PFSK-1 (cell line): ENCODE measurements at regions not wholly inside any gene's neighbourhood (a gene's known extent, or its start where the extent isn't known, plus 50 kb on each side); places are given as distances from the start of the nearest gene placed in this dataset.

Source experiments
- FOXP2 ChIP-seq: optimal IDR thresholded peaks from 2 replicates; pipeline ENCODE3; 2011; ENCODE audit warnings: borderline replicate concordance, control low read depth, inconsistent platforms; ENCODE audit not compliant: insufficient read depth; ENCODE audit errors: extremely low read length, extremely low read depth
- POLR2AphosphoS5 ChIP-seq: IDR thresholded peaks from 2 replicates; pipeline ENCODE4 v1.6.1; 2012; ENCODE audit warnings: low read depth, mild to moderate bottlenecking, control low read depth, low read length, moderate library complexity
- SIN3A ChIP-seq: IDR thresholded peaks from 2 replicates; pipeline ENCODE4 v1.6.1; 2012; ENCODE audit warnings: mild to moderate bottlenecking, low read length, moderate library complexity, borderline replicate concordance; ENCODE audit not compliant: insufficient read depth
- TAF1 ChIP-seq: IDR thresholded peaks from 2 replicates; pipeline ENCODE4 v1.6.1; 2012; ENCODE audit warnings: low read length, control low read depth, borderline replicate concordance; ENCODE audit not compliant: insufficient read depth
- TF ChIP-seq, protein P1 (sequence below), 2 experiments: IDR thresholded peaks; 2 replicates each; pipeline versions ENCODE4 v1.6.1 to v1.8.0; 2011 to 2012; ENCODE audit warnings: low read depth in 2 of 2, low read length in 2 of 2, control low read depth in 1 of 2, inconsistent platforms in 1 of 2, mild to moderate bottlenecking in 1 of 2, moderate library complexity in 1 of 2; ENCODE audit not compliant: insufficient read depth in 1 of 2

DNA sequence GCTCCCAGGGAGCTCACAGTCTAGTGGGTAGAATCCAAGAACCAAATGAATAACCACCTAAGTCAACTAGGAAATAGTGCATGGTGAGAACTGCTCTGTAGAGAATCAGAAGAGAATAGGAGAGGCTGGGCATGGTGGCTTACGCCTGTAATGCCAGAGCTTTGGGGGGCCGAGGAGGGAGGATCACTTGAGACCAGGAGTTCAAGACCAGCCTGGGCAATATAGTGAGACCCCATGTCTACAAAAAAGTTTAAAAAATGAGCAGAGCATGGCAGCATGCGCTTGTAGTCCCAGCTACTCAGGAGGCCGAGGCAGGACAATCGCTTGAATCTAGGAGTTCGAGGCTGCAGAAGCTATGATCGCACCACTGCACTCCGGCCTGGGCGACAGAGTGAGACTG is 122.3 kb upstream of the IRF2BP2 start:
- TF ChIP-seq FOXP2 (no peak), SIN3A (no peak), TAF1 (no peak), POLR2AphosphoS5 (no peak)
- TF ChIP-seq, protein P1, sequence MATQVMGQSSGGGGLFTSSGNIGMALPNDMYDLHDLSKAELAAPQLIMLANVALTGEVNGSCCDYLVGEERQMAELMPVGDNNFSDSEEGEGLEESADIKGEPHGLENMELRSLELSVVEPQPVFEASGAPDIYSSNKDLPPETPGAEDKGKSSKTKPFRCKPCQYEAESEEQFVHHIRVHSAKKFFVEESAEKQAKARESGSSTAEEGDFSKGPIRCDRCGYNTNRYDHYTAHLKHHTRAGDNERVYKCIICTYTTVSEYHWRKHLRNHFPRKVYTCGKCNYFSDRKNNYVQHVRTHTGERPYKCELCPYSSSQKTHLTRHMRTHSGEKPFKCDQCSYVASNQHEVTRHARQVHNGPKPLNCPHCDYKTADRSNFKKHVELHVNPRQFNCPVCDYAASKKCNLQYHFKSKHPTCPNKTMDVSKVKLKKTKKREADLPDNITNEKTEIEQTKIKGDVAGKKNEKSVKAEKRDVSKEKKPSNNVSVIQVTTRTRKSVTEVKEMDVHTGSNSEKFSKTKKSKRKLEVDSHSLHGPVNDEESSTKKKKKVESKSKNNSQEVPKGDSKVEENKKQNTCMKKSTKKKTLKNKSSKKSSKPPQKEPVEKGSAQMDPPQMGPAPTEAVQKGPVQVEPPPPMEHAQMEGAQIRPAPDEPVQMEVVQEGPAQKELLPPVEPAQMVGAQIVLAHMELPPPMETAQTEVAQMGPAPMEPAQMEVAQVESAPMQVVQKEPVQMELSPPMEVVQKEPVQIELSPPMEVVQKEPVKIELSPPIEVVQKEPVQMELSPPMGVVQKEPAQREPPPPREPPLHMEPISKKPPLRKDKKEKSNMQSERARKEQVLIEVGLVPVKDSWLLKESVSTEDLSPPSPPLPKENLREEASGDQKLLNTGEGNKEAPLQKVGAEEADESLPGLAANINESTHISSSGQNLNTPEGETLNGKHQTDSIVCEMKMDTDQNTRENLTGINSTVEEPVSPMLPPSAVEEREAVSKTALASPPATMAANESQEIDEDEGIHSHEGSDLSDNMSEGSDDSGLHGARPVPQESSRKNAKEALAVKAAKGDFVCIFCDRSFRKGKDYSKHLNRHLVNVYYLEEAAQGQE (IDR thresholded peaks at IDR 0.05; ENCODE audit: insufficient read depth in 1 of 2, low read depth in 2 of 2, low read length in 2 of 2), result no peak

DNA sequence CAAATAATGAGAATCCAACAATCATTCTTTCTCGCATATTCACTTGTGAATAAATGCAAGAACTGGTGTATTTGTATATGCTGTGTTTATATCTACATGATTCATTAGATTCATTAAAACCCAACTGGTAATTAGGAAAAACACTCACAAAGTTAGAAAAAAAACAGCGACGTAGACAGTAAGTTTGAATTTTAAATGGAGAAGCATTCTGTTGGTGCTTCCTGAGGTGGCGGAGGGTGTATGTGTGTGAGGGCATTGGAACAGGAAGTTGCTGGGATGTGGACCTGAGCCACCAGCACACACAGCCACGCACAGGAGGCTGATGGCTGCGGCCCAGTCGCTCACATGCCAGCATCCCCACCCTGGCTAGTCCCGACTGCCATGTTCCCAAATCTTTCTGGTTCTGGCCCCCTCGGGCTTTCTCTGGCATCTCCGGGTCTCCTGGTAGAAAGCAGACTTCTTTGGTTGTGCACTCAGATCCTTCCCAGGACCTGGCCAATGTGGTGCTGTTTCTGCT is 121.6 kb upstream of the IRF2BP2 start:
- TF ChIP-seq SIN3A, result no peak
- TF ChIP-seq TAF1, result no peak
- TF ChIP-seq, protein P1 (IDR thresholded peaks at IDR 0.05; ENCODE audit: insufficient read depth in 1 of 2, low read depth in 2 of 2, low read length in 2 of 2), result no peak

DNA sequence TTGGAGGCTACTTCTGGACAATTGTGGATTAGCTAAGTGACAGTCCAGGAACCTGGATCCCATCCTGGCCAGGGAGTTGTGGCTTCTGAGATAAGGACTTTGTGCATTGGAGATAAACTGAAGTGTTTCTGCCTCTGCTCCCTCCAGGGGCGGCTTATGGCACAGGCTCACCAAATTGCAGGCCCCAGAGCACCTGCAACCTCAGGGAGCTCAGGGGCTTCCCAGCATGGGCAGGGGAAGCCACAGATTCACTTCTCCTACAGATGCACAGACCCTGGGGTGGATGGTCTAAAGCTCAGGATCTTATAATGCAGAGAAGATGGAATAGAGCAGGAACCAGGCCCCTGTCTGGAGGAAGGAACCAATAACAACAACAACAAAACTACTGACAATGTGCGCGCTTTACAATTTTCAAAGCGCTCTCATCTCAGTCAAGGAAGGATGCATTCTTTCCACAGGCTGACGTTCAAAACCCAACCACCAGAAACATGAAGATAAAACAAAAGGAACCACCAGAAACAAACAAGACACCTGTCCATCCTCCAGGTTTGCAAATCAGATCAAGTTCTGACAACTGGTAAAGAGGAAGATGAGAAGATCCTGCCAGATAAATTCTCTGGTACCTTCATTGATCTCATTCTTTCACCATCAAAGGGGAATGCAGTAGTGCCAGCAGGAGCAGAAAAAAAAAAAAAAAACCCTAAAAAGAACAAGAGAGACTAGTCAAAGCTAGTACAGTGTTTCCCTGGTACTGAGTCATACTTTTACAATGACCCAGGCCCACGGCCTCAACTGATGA is 121.0 kb upstream of the IRF2BP2 start:
- no peak for TF ChIP-seq POLR2AphosphoS5
- no peak for TF ChIP-seq FOXP2

DNA sequence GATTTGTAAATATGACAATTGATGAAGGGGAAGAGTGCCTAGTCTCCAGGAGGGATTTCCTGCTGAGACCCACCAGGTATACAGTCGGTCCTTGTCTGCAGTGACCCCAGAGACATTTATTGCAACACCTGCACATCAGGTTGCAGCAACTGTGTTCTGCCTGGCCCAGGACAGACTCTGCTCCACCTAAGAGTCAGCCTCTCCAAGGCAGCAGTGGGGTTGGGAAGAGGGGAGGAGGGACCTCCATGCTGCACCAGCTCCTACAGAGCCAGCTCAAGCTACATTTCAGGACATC is 120.4 kb upstream of the IRF2BP2 start:
- TF ChIP-seq SIN3A (no peak), TAF1 (no peak), POLR2AphosphoS5 (no peak), FOXP2 (no peak)
- TF ChIP-seq, protein P1 (IDR thresholded peaks at IDR 0.05; ENCODE audit: insufficient read depth in 1 of 2, low read depth in 2 of 2, low read length in 2 of 2), result no peak

DNA sequence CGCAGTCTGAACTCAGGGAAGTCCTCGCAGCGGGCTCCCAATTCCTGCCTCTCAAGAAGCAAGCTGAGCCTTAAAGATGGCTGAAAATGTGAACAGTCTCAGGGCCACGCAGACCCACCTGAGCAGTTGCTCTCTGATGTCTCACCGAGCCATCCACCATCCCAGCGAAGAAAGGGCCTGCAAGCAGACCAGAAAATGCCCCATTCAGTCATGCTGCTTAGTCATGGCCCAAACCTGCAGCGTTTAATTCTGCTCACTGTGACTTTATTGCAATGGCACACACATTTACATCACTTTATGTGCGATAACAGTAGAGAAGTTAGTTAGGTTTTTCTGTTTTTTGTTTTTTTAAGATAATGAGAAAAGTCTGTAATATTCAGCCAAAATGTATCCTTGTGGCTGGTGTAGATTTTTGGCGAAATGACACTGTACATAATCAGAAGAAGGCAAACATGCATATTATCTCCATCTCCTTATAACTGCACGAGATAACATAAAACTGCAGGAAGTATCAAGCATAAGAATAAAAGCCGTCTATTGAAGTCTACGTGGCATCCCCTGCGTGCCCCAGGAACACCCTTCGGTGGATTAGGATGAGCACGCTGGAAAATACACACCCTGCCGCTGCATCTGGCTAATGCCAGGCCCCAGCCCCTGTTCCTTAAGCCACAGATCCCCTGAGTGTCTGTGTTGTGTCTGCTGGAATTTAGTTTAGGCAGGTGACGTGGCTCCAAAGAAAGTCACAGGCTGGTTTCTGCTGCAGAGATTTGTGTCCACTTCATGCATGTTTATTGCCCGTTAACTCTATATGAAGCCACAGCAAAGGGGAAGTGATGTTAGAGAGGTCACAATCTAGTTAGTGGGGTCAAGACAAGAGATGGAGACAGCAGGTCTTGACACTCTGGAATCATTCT is 119.8 kb upstream of the IRF2BP2 start:
- TF ChIP-seq TAF1 (no peak), FOXP2 (no peak), POLR2AphosphoS5 (no peak), SIN3A (no peak)
- TF ChIP-seq, protein P1 (IDR thresholded peaks at IDR 0.05; ENCODE audit: insufficient read depth in 1 of 2, low read depth in 2 of 2, low read length in 2 of 2), result no peak
